ENCODE measurements at regions not wholly inside any gene's neighbourhood (a gene's known extent, or its start where the extent isn't known, plus 50 kb on each side); places are given as distances from the start of the nearest gene placed in this dataset.

DNA sequence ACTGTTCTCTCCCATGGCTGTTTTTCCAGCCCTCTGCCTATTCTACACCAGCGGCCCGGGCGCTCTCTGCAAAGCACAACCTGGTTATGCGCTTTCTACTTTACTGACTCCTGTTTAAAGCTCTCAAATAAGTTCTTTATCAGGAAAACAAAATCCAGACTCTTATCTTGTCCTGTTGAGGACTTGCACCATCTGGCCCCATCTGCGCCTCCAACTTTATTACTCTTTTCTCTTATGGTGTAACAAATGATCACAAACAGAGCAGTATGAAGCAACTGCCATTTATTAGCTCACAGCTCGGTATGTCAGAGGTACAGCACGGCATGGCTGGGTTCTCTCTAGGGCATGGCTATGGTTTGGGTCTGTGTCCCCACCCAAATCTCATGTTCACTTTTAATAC lies 236.5 kb upstream of the NT5C1B start:
- H3K4me1 Mint-ChIP-seq (ENCODE audit: low read depth, unreplicated experiment): peaks cover 37% of the 10 kb centered on the region
- peak overlapping the region; percentile 5 for H3K4me3 Mint-ChIP-seq (ENCODE audit: unreplicated experiment)
- H3K9me3 ChIP-seq: no peaks in the 10 kb centered on the region
- CTCF ChIA-PET: no interaction called here
- H3K36me3 Mint-ChIP-seq (ENCODE audit: insufficient read depth, unreplicated experiment): no peaks in the 10 kb centered on the region
- H3K27ac Mint-ChIP-seq (ENCODE audit: unreplicated experiment): no peak overlapping the region
- BruUV-seq (replicated peaks): no TSS peak
- POLR2A ChIA-PET: no interaction called here
- H3K27me3 ChIP-seq (replicated peaks; ENCODE audit: control insufficient read depth, insufficient read depth, low read length): no peaks in the 10 kb centered on the region
- H3K4me3 ChIP-seq (ENCODE audit: low read depth, low read length): no peak overlapping the region
- no peaks in the 10 kb centered on the region for H3K36me3 ChIP-seq (ENCODE audit: control insufficient read depth, insufficient read depth, low read length)
- TF ChIP-seq CTCF (IDR thresholded peaks at IDR 0.05; ENCODE audit: insufficient read depth in 1 of 2, low read depth in 1 of 2, low read length in 1 of 2, severe bottlenecking in 1 of 2, unreplicated experiment in 1 of 2): no peak
- no peak for DNase-seq
- no peaks in the 10 kb centered on the region for H3K9me3 Mint-ChIP-seq (ENCODE audit: unreplicated experiment)
- H3K27me3 Mint-ChIP-seq (ENCODE audit: insufficient read depth, unreplicated experiment): no peaks in the 10 kb centered on the region
- peaks cover 54% of the 10 kb centered on the region for H3K4me1 ChIP-seq
- intact Hi-C loops (cut with micrococcal nuclease; ENCODE audit: unreplicated experiment): loop anchor here (2.0 kb wide), 1 partner anchor 75 kb away; no protein-coding TSS in a partner anchor

- Histone ChIP-seq H3K4me3 (ENCODE audit: low read depth, low read length) (no peak overlapping the region), H3K4me1 (peaks cover 45% of the 10 kb centered on the region), H3K9me3 (no peaks in the 10 kb centered on the region), H3K36me3 (ENCODE audit: control insufficient read depth, insufficient read depth, low read length) (no peaks in the 10 kb centered on the region), H3K27me3 (replicated peaks; ENCODE audit: control insufficient read depth, insufficient read depth, low read length) (no peaks in the 10 kb centered on the region)
- CTCF ChIA-PET: interaction anchor here (0.9 kb wide), 1 partner anchor 17 kb away, joined by 4 read pairs; no protein-coding TSS in a partner anchor
- H3K27me3 Mint-ChIP-seq (ENCODE audit: insufficient read depth, unreplicated experiment): no peaks in the 10 kb centered on the region
- H3K4me3 Mint-ChIP-seq (ENCODE audit: unreplicated experiment): no peak overlapping the region
- BruUV-seq (replicated peaks): no TSS peak
- no peak for TF ChIP-seq CTCF (IDR thresholded peaks at IDR 0.05; ENCODE audit: insufficient read depth in 1 of 2, low read depth in 1 of 2, low read length in 1 of 2, severe bottlenecking in 1 of 2, unreplicated experiment in 1 of 2)
- H3K4me1 Mint-ChIP-seq (ENCODE audit: low read depth, unreplicated experiment): peaks cover 31% of the 10 kb centered on the region
- POLR2A ChIA-PET: no interaction called here
- intact Hi-C loops (cut with micrococcal nuclease; ENCODE audit: unreplicated experiment): loop anchor here (1.0 to 2.0 kb wide), 4 partner anchors 7 to 316 kb away; no protein-coding TSS in a partner anchor
- no peaks in the 10 kb centered on the region for H3K9me3 Mint-ChIP-seq (ENCODE audit: unreplicated experiment)
- no peak for DNase-seq
- no peaks in the 10 kb centered on the region for H3K36me3 Mint-ChIP-seq (ENCODE audit: insufficient read depth, unreplicated experiment)
- H3K27ac Mint-ChIP-seq (ENCODE audit: unreplicated experiment): no peak overlapping the region
Observed at GRCh38 chr2:18824915-18825314, 235.5 kb upstream of the NT5C1B start.

DNA sequence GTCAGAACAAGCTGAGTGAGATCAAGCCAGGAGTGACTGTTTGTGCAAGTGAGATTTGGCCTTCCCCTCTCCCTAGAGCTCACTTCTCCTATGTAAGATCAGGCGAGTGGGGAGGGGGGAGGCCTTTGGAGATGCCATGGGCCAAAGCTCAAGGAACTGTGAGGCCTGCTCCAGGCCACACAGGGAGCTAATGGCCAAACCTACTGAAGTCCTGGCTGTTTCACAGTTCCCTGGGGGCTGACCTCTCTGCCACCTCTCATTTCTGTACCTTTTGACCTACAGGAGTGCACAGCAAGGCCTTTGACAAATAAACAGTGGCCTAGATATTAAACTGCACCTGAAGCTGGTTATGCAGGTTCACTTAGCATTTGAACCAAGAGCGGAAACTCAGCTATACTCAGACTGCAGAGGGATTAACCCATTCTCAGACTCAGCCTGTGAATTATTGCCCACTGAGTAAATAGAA lies 235.0 kb upstream of the NT5C1B start:
- peaks cover 40% of the 10 kb centered on the region for H3K4me1 ChIP-seq
- Mint-ChIP-seq H3K36me3 (ENCODE audit: insufficient read depth, unreplicated experiment) (no peaks in the 10 kb centered on the region), H3K27me3 (ENCODE audit: insufficient read depth, unreplicated experiment) (no peaks in the 10 kb centered on the region), H3K4me1 (ENCODE audit: low read depth, unreplicated experiment) (peaks cover 26% of the 10 kb centered on the region), H3K4me3 (ENCODE audit: unreplicated experiment) (no peak overlapping the region), H3K9me3 (ENCODE audit: unreplicated experiment) (no peaks in the 10 kb centered on the region), H3K27ac (ENCODE audit: unreplicated experiment) (no peak overlapping the region)
- POLR2A ChIA-PET: no interaction called here
- no TSS peak for BruUV-seq (replicated peaks)
- no peaks in the 10 kb centered on the region for H3K36me3 ChIP-seq (ENCODE audit: control insufficient read depth, insufficient read depth, low read length)
- H3K4me3 ChIP-seq (ENCODE audit: low read depth, low read length): no peak overlapping the region
- H3K9me3 ChIP-seq: no peaks in the 10 kb centered on the region
- CTCF ChIA-PET: interaction anchor here (0.5 to 0.9 kb wide), 2 partner anchors 17 to 87 kb away, joined by 4 read pairs; no protein-coding TSS in a partner anchor
- DNase-seq: peak; percentile 69 to 76
- TF ChIP-seq CTCF (IDR thresholded peaks at IDR 0.05; ENCODE audit: insufficient read depth in 1 of 2, low read depth in 1 of 2, low read length in 1 of 2, severe bottlenecking in 1 of 2, unreplicated experiment in 1 of 2): no peak
- no peaks in the 10 kb centered on the region for H3K27me3 ChIP-seq (replicated peaks; ENCODE audit: control insufficient read depth, insufficient read depth, low read length)
- intact Hi-C loops (cut with micrococcal nuclease; ENCODE audit: unreplicated experiment): loop anchor here (1.0 to 2.0 kb wide), 4 partner anchors 8 to 317 kb away; no protein-coding TSS in a partner anchor
